Neural cell (in vitro differentiated cells): ENCODE measurements at regions not wholly inside any gene's neighbourhood (a gene's known extent, or its start where the extent isn't known, plus 50 kb on each side); places are given as distances from the start of the nearest gene placed in this dataset.

Experiments used
- H2AFZ ChIP-seq: fragments of 200-600, 300-800 bp; sonication (generic), shearing (Covaris generic); 2 replicates; pipeline ENCODE4 v1.6.0; 2014; ENCODE audit warnings: low read depth, mild to moderate bottlenecking, antibody characterized with exemption, low read length, moderate library complexity
- H3F3A ChIP-seq: fragments of 200-600 bp; shearing (Covaris generic); 2 replicates; pipeline ENCODE4 v1.6.1; 2016; ENCODE audit warnings: mild to moderate bottlenecking, moderate library complexity, mixed read lengths, antibody characterized with exemption, low read length; ENCODE audit not compliant: insufficient read depth, poor library complexity, severe bottlenecking
- H3K27ac ChIP-seq: fragments of 200-600, 300-800 bp; sonication (generic), shearing (Covaris generic); 2 replicates; pipeline ENCODE4 v1.5.1; 2014; ENCODE audit warnings: mild to moderate bottlenecking, low read length, moderate library complexity
- H3K27me3 ChIP-seq: fragments of 300-800, 200-600 bp; sonication (generic), shearing (Covaris generic); 2 replicates; pipeline ENCODE4 v1.6.0; 2014; ENCODE audit warnings: mild to moderate bottlenecking, low read depth, low read length, moderate library complexity; ENCODE audit not compliant: insufficient read depth
- H3K36me3 ChIP-seq: fragments of 300-800, 200-600 bp; sonication (generic), shearing (Covaris generic); 2 replicates; pipeline ENCODE4 v1.5.1; 2014; ENCODE audit warnings: mild to moderate bottlenecking, antibody characterized with exemption, low read length, moderate library complexity; ENCODE audit not compliant: insufficient read depth
- H3K4me2 ChIP-seq: fragments of 300-800, 200-600 bp; sonication (generic), shearing (Covaris generic); 2 replicates; pipeline ENCODE4 v1.6.0; 2014; ENCODE audit warnings: mild to moderate bottlenecking, low read length
- H3K4me3 ChIP-seq: fragments of 300-800, 200-600 bp; sonication (generic), shearing (Covaris generic); 2 replicates; pipeline ENCODE4 v1.5.1; 2014; ENCODE audit warnings: mild to moderate bottlenecking, low read length, moderate library complexity
- H3K79me2 ChIP-seq: fragments of 200-600 bp; shearing (Covaris generic); replicated peaks from 2 replicates; pipeline ENCODE4 v1.6.0; 2014; ENCODE audit warnings: mild to moderate bottlenecking, low read length, moderate library complexity; ENCODE audit not compliant: insufficient read depth
- H3K9ac ChIP-seq: fragments of 300-800, 200-600 bp; sonication (generic), shearing (Covaris generic); 2 replicates; pipeline ENCODE4 v1.6.1; 2016; ENCODE audit warnings: mild to moderate bottlenecking, low read length, mixed read lengths
- H3K9me2 ChIP-seq: fragments of 200-600 bp; shearing (Covaris generic); 2 replicates; pipeline ENCODE4 v1.6.1; 2016; ENCODE audit warnings: mild to moderate bottlenecking, low read length, mixed read lengths; ENCODE audit not compliant: insufficient read depth
- H3K9me3 ChIP-seq: fragments of 200-600, 300-800 bp; sonication (generic), shearing (Covaris generic); 2 replicates; pipeline ENCODE4 v1.6.1; 2016; ENCODE audit warnings: mild to moderate bottlenecking, mixed run types, low read length, moderate library complexity, mixed read lengths
- H4K20me1 ChIP-seq: fragments of 200-600 bp; shearing (Covaris generic); 2 replicates; pipeline ENCODE4 v1.6.1; 2016; ENCODE audit warnings: mild to moderate bottlenecking, mixed run types; ENCODE audit not compliant: insufficient read depth
- EP300 ChIP-seq: fragments of 450-650 bp; conservative IDR thresholded peaks from 2 replicates; pipeline ENCODE4 v1.6.1; 2014; ENCODE audit warnings: antibody characterized with exemption, mild to moderate bottlenecking, moderate library complexity; ENCODE audit not compliant: poor library complexity, severe bottlenecking
- EZH2 ChIP-seq: fragments of 200-600, 300-800 bp; shearing (Covaris generic), sonication (generic); IDR thresholded peaks from 2 replicates; pipeline ENCODE4 v1.6.1; 2014; ENCODE audit warnings: antibody characterized with exemption, low read length, borderline replicate concordance, mild to moderate bottlenecking; ENCODE audit not compliant: insufficient read depth, poor library complexity, severe bottlenecking
- MXI1 ChIP-seq: fragments of 450-650 bp; conservative IDR thresholded peaks from 2 replicates; pipeline ENCODE4 v1.6.1; 2014; ENCODE audit warnings: antibody characterized with exemption, mild to moderate bottlenecking; ENCODE audit not compliant: poor library complexity, severe bottlenecking
- POLR2AphosphoS5 ChIP-seq: IDR thresholded peaks from 2 replicates; pipeline ENCODE4 v1.6.1; 2012
- RAD21 ChIP-seq: fragments of 450-650 bp; conservative IDR thresholded peaks from 2 replicates; pipeline ENCODE4 v1.6.1; 2014; ENCODE audit warnings: antibody characterized with exemption, mild to moderate bottlenecking, moderate library complexity
- SMC3 ChIP-seq: fragments of 450-650 bp; conservative IDR thresholded peaks from 2 replicates; pipeline ENCODE4 v1.6.1; 2014; ENCODE audit warnings: antibody characterized with exemption, mild to moderate bottlenecking, moderate library complexity; ENCODE audit not compliant: poor library complexity
- TAF1 ChIP-seq: IDR thresholded peaks from 2 replicates; pipeline ENCODE4 v1.6.1; 2012; ENCODE audit warnings: low read depth
- TF ChIP-seq, protein P1 (sequence below): fragments of 450-650 bp; IDR thresholded peaks from 2 replicates; pipeline ENCODE4 v1.5.1; 2014; ENCODE audit warnings: antibody characterized with exemption, mild to moderate bottlenecking, moderate library complexity; ENCODE audit not compliant: poor library complexity, severe bottlenecking
- TF ChIP-seq, protein P2 (sequence below): IDR thresholded peaks from 2 replicates; pipeline ENCODE4 v1.6.1; 2012; ENCODE audit warnings: borderline replicate concordance

DNA sequence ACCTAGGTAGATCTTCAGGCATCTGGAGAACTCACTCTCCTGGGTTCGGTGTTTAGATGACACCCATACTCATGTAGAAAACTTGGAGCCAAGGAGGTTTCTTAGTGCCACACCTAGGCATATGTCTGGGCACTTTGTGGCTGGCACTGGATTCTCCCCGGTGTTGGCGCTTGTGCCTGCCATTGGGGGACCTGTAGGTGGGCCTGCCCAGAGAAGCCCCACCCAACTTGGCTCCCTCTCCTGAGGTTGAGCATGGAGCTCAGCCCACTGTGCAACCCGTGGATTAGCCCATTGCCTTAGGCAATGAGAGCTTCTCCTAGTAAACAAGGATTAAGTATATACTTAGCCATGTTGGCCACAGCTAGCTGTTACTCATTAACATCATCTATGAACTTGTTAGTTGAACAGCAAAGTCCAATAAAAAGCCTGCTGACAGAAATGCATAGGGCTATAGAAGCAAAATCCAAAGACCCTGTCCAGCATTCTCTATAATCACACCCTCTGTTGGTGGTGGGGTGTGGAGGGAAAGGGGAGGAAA lies 335.5 kb upstream of the CHORDC1 start:
- H3K4me2 ChIP-seq, result no peak overlapping the region
- H4K20me1 ChIP-seq, result no peaks in the 10 kb centered on the region
- TF ChIP-seq POLR2AphosphoS5 (no peak), TAF1 (no peak), RAD21 (no peak), MXI1 (no peak), SMC3 (no peak), EZH2 (no peak), EP300 (no peak)
- TF ChIP-seq, protein P1, sequence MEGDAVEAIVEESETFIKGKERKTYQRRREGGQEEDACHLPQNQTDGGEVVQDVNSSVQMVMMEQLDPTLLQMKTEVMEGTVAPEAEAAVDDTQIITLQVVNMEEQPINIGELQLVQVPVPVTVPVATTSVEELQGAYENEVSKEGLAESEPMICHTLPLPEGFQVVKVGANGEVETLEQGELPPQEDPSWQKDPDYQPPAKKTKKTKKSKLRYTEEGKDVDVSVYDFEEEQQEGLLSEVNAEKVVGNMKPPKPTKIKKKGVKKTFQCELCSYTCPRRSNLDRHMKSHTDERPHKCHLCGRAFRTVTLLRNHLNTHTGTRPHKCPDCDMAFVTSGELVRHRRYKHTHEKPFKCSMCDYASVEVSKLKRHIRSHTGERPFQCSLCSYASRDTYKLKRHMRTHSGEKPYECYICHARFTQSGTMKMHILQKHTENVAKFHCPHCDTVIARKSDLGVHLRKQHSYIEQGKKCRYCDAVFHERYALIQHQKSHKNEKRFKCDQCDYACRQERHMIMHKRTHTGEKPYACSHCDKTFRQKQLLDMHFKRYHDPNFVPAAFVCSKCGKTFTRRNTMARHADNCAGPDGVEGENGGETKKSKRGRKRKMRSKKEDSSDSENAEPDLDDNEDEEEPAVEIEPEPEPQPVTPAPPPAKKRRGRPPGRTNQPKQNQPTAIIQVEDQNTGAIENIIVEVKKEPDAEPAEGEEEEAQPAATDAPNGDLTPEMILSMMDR, result no peak
- TF ChIP-seq, protein P2, sequence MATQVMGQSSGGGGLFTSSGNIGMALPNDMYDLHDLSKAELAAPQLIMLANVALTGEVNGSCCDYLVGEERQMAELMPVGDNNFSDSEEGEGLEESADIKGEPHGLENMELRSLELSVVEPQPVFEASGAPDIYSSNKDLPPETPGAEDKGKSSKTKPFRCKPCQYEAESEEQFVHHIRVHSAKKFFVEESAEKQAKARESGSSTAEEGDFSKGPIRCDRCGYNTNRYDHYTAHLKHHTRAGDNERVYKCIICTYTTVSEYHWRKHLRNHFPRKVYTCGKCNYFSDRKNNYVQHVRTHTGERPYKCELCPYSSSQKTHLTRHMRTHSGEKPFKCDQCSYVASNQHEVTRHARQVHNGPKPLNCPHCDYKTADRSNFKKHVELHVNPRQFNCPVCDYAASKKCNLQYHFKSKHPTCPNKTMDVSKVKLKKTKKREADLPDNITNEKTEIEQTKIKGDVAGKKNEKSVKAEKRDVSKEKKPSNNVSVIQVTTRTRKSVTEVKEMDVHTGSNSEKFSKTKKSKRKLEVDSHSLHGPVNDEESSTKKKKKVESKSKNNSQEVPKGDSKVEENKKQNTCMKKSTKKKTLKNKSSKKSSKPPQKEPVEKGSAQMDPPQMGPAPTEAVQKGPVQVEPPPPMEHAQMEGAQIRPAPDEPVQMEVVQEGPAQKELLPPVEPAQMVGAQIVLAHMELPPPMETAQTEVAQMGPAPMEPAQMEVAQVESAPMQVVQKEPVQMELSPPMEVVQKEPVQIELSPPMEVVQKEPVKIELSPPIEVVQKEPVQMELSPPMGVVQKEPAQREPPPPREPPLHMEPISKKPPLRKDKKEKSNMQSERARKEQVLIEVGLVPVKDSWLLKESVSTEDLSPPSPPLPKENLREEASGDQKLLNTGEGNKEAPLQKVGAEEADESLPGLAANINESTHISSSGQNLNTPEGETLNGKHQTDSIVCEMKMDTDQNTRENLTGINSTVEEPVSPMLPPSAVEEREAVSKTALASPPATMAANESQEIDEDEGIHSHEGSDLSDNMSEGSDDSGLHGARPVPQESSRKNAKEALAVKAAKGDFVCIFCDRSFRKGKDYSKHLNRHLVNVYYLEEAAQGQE, result no peak
- H3K36me3 ChIP-seq, result no peaks in the 10 kb centered on the region
- no peak overlapping the region for H3K9ac ChIP-seq
- no peak overlapping the region for H2AFZ ChIP-seq
- H3K79me2 ChIP-seq, result no peaks in the 10 kb centered on the region
- H3K9me3 ChIP-seq, result no peaks in the 10 kb centered on the region
- H3K9me2 ChIP-seq, result no peaks in the 10 kb centered on the region
- no peaks in the 10 kb centered on the region for H3K27me3 ChIP-seq
- no peak overlapping the region for H3K27ac ChIP-seq
- H3K4me3 ChIP-seq, result no peak overlapping the region
- H3F3A ChIP-seq, result no peaks in the 10 kb centered on the region

DNA sequence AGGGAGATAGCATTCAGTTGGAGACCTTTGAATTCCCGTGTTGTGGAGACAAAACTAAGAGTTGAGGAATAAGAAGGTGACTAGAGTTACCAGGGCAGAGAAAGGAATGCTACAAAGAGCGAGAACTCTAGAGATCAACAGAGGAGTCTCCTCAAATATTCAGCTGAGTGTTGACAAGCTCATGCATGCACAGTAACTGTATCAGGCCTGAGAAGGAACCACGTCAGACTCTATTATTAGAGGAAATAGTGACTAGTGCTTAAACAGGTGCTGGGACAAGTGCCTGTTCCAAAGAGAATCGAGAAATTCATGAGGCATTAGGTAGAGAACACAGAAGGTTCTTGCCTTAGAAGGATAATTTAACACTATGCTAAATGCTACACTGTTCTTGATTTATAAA lies 333.8 kb upstream of the CHORDC1 start:
- H3K9me3 ChIP-seq, result no peaks in the 10 kb centered on the region
- no peaks in the 10 kb centered on the region for H4K20me1 ChIP-seq
- no peak overlapping the region for H3K4me3 ChIP-seq
- H3K9me2 ChIP-seq, result no peaks in the 10 kb centered on the region
- H3K36me3 ChIP-seq, result no peaks in the 10 kb centered on the region
- no peaks in the 10 kb centered on the region for H3F3A ChIP-seq
- no peak overlapping the region for H3K4me2 ChIP-seq
- H2AFZ ChIP-seq, result no peak overlapping the region
- TF ChIP-seq POLR2AphosphoS5 (no peak), SMC3 (no peak)
- TF ChIP-seq, protein P1, result no peak
- no peaks in the 10 kb centered on the region for H3K27me3 ChIP-seq
- no peaks in the 10 kb centered on the region for H3K79me2 ChIP-seq
- H3K27ac ChIP-seq, result no peak overlapping the region
- H3K9ac ChIP-seq, result no peak overlapping the region
